Activated T-cell treated with anti-CD3 and anti-CD28 coated beads, Interleukin-2, amount 50 U/mL, for 1 hour (primary cell): ENCODE measurements at regions not wholly inside any gene's neighbourhood (a gene's known extent, or its start where the extent isn't known, plus 50 kb on each side); places are given as distances from the start of the nearest gene placed in this dataset.
"Not testable (repeated sequence)": the region's sequence is repeated elsewhere in the genome, so short reads cannot be mapped to it uniquely, and the experiment has no call there.

ENCODE experiments used
- DNase-seq: peaks from one replicate; pipeline ENCODE4 v3.0.0-alpha.2; 2020

GRCh38 chr18:1732143-1732542, 827.5 kb downstream of the ADCYAP1 start:
- DNase-seq = no peak

DNA sequence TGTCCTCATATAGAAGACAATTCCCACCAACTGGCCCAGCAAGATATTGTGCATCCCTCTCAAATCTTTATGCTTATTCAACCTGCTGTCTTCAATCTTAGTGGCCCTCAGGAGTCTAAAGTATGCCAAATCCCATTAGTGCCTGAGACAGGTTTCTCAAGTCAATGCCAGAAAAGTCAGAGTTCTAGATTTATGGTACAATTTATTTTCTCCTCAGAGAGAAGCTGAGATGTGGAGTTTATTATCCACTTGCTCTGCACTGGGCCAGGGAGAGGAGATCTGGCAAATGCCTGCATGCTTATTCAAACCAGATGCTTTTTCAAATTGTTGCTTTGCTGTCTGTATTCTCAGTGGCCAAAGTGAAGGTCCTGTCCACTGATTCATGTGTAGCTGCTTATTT, 825.2 kb downstream of the METTL4 start:
- no peak for DNase-seq

DNA sequence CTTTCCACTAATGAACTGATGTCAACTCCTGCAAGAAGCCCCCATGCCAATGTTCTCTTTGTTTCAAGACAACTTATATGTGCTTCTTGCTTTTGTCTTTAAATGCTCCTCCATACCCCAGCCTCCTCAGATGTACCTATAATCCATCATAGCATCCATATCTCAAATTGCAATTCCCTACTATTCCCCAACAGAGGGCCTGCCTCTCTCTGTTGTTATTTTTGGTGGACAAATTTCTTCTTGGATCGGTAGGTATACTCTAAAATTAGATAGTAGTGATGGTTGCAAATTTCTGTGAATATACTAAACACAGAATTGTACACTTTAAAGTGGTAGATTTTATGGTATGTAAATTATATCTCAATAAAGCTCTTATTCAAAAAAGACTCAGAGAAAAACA, 820.1 kb downstream of the METTL4 start:
- DNase-seq = no peak

- DNase-seq = no peak
Observed at GRCh38 chr18:1760901-1761300, 810.4 kb downstream of the METTL4 start.

DNA sequence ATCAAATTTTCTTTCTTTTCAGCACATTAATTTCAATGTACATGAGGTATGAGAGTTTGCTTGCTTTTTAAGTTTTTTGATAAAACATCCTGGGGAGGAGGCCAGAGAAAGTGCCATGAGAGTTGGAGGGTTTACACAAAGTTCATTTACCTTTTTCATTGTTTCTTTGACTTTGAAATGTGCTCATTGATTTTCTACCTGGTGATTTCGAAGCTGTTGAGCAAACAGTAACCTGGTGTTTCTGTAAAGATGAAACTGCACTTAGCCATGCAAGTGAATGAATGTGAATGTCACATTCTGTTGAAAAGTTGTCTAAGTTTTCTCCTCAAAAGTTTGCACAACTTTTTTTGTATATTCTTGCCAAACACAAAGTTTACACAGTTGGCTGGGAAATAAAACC, 797.0 kb downstream of the METTL4 start:
- DNase-seq = no peak

DNA sequence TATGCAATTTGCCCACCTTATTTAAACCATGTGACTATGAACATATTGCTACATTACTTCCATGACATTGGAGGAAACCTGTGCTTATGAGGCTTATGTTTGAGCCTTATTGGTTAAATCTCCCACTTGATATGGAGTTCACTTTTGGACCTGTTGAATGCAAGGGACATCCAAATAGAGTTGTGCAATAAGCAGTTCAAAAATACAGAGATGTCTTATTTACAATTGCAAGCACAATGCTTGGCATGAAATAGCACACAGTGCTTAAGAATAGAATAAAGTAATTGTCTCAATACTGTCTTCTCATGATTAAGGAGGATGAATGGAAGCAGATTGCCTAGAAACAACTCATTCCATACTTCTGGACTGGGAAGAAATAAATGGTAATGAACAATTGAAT, 793.5 kb downstream of the METTL4 start:
- DNase-seq = no peak

GRCh38 chr18:1778496-1779178, 792.7 kb downstream of the METTL4 start:
- DNase-seq = no peak

- no peak for DNase-seq
Observed at GRCh38 chr18:1779587-1779986, 791.7 kb downstream of the METTL4 start.

DNA sequence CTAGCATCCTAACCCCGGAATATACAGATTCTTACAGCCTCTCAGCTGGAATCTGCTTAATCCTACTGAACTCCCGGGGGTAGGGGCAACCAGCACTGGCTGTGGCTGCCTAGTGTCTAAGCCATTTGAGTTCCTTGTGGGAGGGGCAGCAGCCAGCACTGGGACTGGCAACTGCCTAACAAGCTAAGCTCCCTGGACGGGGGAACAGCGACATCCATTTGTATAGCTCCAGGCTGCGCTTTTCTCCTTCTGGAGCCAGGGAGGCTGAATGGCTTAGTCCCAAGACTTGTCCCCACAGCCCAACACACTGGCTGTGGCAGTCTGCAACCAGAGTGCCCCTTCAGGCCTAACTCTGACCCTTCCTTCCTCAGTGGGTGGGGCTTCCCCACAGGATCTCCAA, 787.2 kb downstream of the METTL4 start:
- DNase-seq = no peak

GRCh38 chr18:1785980-1786379, 785.3 kb downstream of the METTL4 start:
- not testable (repeated sequence) for DNase-seq

GRCh38 chr18:1796636-1797035, 774.7 kb downstream of the METTL4 start:
- DNase-seq = no peak

GRCh38 chr18:1797235-1797634, 774.1 kb downstream of the METTL4 start:
- no peak for DNase-seq

DNA sequence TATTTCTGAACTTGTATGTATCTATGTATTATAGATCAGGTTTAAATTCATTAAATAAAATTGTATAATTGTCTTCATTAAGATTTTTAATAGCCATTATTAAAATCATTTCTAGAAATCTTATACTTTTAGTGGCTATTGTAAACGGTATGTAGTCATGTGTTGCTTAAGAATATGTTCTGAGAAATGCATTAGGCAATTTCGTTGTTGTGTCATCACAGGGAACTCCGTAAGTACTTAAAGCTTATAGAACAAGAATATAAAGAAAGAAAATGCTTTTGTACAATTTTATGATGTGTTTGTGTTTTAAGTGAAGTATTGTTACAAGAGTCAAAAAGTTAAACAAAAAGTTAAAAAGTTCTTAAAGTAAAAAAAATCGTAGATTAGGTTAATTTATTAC, 765.8 kb downstream of the METTL4 start:
- no peak for DNase-seq

DNA sequence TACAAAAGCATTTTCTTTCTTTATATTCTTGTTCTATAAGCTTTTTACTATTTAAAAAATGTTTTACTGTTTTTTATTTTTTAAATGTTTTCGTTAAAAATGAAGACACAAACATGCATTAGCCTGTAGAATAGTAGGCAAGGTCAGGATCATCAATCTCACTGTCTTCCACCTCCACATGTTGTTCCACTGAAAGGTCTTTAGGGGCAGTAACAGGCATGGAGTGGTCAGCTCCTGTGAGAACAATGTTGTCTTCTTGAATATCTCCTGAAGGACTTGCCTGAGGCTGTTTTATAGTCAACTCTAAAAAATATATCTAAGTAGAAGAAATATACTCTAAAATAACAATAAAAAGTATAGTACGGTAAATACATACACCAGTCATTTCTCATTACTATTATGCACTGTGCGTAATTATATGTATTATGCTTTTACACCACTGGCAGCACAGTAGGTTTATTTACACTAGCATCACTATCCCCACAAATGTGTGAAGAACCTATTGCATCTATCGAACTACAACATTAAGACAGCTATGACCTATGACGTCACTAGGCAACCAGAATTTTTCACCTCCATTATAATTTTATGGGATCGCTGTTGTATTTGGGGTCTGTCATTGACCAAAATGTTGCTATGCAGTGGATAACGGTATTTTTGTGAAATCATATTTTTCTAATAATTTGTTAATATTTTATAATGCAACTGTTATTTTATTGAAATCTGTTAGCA, 764.3 kb downstream of the METTL4 start:
- no peak for DNase-seq

DNA sequence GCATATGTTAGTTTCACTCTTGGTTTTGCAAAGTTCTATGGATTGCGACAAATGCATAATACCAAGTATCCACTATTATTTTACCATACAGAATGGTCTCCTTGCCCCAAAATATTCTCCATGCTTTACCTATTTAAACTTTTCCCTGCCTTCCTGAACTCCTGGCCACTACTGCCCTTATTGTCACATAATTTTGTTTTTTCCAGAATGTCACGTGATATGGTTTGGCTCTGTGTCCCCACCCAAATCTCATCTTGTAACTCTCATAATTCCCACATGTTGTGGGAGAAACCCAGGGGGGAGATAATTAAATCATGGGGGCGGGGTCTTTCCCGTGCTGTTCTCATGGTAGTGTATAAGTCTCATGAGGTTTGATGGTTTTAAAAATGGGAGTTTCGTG, 760.0 kb downstream of the METTL4 start:
- DNase-seq = no peak

- no peak for DNase-seq
Observed at GRCh38 chr18:1825296-1825695, 746.0 kb downstream of the METTL4 start.

- no peak for DNase-seq
Observed at GRCh38 chr18:1840878-1841277, 730.4 kb downstream of the METTL4 start.

- DNase-seq = no peak
Observed at GRCh38 chr18:1846640-1847039, 724.7 kb downstream of the METTL4 start.

DNA sequence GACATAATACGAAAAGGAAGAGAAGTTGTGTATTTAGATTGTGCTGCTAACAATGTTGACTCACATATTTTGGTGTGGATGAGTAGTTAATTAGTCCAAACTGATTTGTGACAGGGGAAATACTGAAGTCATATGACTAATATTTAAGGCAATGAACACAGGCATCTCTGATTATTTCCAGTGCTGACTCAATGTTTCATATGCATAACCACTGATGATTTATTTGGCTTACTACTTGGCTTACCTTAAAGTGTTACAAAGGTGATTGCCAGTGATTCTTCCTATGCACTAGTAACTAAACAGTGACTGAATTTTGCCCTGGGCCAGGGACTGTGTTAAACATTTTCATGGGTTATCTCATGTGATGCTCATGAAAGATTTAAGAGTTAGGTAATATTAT, 722.6 kb downstream of the METTL4 start:
- DNase-seq = no peak

GRCh38 chr18:1849386-1849785, 721.9 kb downstream of the METTL4 start:
- no peak for DNase-seq

DNA sequence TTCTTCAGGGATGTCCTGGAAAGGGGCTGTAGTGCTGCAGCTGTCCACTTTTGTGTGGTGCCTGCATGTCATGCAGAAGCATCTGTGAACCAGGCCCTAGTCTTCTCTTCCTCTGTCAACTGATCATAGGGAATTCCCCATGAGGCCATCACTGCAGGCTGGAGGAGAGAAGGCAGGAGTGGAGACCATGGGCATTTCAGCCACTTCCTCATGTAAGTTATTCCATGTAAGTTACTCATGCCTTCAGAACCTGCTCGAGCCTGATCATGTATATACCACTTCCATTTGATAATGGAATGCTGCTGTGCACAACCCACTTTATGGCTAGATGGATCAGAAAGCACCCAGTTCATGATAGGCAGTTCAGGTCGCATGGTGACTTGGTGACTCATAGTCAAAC, 714.0 kb downstream of the METTL4 start:
- not testable (repeated sequence) for DNase-seq

- DNase-seq = no peak
Observed at GRCh38 chr18:1861473-1861872, 709.8 kb downstream of the METTL4 start.

DNA sequence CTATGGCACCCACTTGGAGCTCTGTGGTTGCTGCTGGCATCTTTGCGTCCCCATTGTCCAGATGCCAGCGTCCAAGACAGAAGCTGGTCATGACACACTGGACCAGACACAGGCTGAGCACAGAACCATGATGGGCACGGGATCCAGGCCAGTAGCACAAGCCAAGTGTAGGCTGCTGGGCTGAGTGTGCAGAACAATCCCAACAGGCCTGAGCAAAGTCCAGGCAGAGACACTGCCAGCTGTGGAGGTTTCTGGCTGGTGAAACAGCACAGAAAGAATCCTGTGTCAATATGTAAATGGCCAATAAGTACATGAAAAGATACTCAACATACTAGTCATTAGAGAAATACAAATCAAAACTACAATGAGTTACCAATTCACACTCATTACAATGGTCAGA, 705.4 kb downstream of the METTL4 start:
- DNase-seq = no peak

- DNase-seq = no peak
Observed at GRCh38 chr18:1872274-1872673, 699.0 kb downstream of the METTL4 start.

DNA sequence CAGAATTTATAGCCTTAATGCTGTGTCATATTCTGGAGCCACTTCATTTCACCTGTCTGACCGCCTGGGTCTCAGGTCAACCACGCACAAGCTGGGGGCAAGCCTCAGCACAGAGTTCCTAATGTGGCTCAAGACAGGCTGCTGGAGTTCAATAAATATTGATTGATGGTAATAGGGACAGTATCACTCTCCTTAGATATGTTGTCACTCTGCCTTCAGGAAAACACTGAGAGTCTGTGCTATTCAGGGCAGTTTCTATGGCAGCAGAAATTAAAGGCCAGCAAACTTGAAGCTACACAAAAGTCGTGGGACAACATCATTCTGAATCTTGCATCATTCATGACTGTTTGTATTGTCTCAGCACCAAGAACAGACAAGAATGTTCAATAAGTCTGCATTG, 696.1 kb downstream of the METTL4 start:
- DNase-seq = no peak
